ENCODE measurements at regions not wholly inside any gene's neighbourhood (a gene's known extent, or its start where the extent isn't known, plus 50 kb on each side); places are given as distances from the start of the nearest gene placed in this dataset.

GRCh38 chr6:68008445-68008844 lies 626.6 kb upstream of the ADGRB3 start:
- Histone ChIP-seq H3K4me1 (ENCODE audit: insufficient read depth, low read length) (no peaks in the 10 kb centered on the region), H3K36me3 (ENCODE audit: low read depth, low read length) (no peaks in the 10 kb centered on the region), H3K4me3 (ENCODE audit: low read length) (no peak overlapping the region), H3K4me2 (ENCODE audit: low read length) (no peak overlapping the region), H3K27me3 (ENCODE audit: low read length) (no peaks in the 10 kb centered on the region), H3K9me3 (ENCODE audit: low read length) (no peaks in the 10 kb centered on the region), H3F3A (ENCODE audit: low read length, unreplicated experiment) (no peaks in the 10 kb centered on the region), H2AFZ (ENCODE audit: low read length) (no peak overlapping the region), H3K9me2 (replicated peaks; ENCODE audit: low read length) (no peaks in the 10 kb centered on the region), H3K79me2 (ENCODE audit: low read length) (no peaks in the 10 kb centered on the region), H4K20me1 (ENCODE audit: low read length) (no peaks in the 10 kb centered on the region), H3K27ac (ENCODE audit: low read length) (no peak overlapping the region), H3K9ac (ENCODE audit: low read length) (no peak overlapping the region)
- POLR2A ChIA-PET (ENCODE audit: unreplicated experiment), result no interaction called here
- BruUV-seq (replicated peaks), result no TSS peak
- ATAC-seq, result no peak
- intact Hi-C loops (cut with micrococcal nuclease), result no loop called here
- TF ChIP-seq, protein P1, sequence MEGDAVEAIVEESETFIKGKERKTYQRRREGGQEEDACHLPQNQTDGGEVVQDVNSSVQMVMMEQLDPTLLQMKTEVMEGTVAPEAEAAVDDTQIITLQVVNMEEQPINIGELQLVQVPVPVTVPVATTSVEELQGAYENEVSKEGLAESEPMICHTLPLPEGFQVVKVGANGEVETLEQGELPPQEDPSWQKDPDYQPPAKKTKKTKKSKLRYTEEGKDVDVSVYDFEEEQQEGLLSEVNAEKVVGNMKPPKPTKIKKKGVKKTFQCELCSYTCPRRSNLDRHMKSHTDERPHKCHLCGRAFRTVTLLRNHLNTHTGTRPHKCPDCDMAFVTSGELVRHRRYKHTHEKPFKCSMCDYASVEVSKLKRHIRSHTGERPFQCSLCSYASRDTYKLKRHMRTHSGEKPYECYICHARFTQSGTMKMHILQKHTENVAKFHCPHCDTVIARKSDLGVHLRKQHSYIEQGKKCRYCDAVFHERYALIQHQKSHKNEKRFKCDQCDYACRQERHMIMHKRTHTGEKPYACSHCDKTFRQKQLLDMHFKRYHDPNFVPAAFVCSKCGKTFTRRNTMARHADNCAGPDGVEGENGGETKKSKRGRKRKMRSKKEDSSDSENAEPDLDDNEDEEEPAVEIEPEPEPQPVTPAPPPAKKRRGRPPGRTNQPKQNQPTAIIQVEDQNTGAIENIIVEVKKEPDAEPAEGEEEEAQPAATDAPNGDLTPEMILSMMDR (conservative IDR thresholded peaks at IDR 0.05; ENCODE audit: low read depth, low read length), result no peak
- TF ChIP-seq EZH2 (IDR thresholded peaks at IDR 0.05; ENCODE audit: low read length, unreplicated experiment), result no peak
- no peak for TF ChIP-seq EZH2phosphoT487 (IDR thresholded peaks at IDR 0.05; ENCODE audit: borderline replicate concordance, low read length)
- CTCF ChIA-PET, result no interaction called here
- DNase-seq, result peak; percentile 15

DNA sequence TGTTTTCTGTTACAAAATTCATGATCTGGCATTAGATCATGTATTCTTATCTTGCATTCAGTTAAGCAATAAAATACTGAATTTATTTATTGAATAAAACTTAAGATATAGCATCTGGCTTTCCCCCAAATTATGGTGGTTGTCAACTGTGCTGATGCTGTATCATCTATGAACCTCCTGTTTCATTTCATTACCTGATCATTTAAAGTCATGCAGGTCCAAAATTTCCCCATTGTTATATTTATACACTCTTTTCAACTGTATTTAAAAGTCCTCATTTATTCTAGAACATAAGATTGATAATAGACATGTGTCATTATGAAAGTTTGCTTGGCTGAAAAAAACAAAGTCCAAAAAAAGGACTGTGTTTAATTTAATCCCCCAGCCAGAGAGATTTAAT lies 627.4 kb upstream of the ADGRB3 start:
- H3F3A ChIP-seq (ENCODE audit: low read length, unreplicated experiment), result no peaks in the 10 kb centered on the region
- H3K79me2 ChIP-seq (ENCODE audit: low read length), result no peaks in the 10 kb centered on the region
- H3K27ac ChIP-seq (ENCODE audit: low read length), result no peak overlapping the region
- H3K4me3 ChIP-seq (ENCODE audit: low read length), result no peak overlapping the region
- DNase-seq (no peak), ATAC-seq (no peak)
- no peak overlapping the region for H3K4me2 ChIP-seq (ENCODE audit: low read length)
- no peak overlapping the region for H3K9ac ChIP-seq (ENCODE audit: low read length)
- no peak for TF ChIP-seq EZH2phosphoT487 (IDR thresholded peaks at IDR 0.05; ENCODE audit: borderline replicate concordance, low read length)
- TF ChIP-seq, protein P1 (conservative IDR thresholded peaks at IDR 0.05; ENCODE audit: low read depth, low read length), result no peak
- TF ChIP-seq EZH2 (IDR thresholded peaks at IDR 0.05; ENCODE audit: low read length, unreplicated experiment), result no peak
- H3K9me2 ChIP-seq (replicated peaks; ENCODE audit: low read length), result no peaks in the 10 kb centered on the region
- H3K9me3 ChIP-seq (ENCODE audit: low read length), result no peaks in the 10 kb centered on the region
- H3K36me3 ChIP-seq (ENCODE audit: low read depth, low read length), result no peaks in the 10 kb centered on the region
- H4K20me1 ChIP-seq (ENCODE audit: low read length), result no peaks in the 10 kb centered on the region
- H3K4me1 ChIP-seq (ENCODE audit: insufficient read depth, low read length), result no peaks in the 10 kb centered on the region
- BruUV-seq (replicated peaks), result no TSS peak
- ChIA-PET CTCF (no interaction called here), POLR2A (ENCODE audit: unreplicated experiment) (no interaction called here)
- H2AFZ ChIP-seq (ENCODE audit: low read length), result no peak overlapping the region
- intact Hi-C loops (cut with micrococcal nuclease), result no loop called here
- H3K27me3 ChIP-seq (ENCODE audit: low read length), result no peaks in the 10 kb centered on the region

DNA sequence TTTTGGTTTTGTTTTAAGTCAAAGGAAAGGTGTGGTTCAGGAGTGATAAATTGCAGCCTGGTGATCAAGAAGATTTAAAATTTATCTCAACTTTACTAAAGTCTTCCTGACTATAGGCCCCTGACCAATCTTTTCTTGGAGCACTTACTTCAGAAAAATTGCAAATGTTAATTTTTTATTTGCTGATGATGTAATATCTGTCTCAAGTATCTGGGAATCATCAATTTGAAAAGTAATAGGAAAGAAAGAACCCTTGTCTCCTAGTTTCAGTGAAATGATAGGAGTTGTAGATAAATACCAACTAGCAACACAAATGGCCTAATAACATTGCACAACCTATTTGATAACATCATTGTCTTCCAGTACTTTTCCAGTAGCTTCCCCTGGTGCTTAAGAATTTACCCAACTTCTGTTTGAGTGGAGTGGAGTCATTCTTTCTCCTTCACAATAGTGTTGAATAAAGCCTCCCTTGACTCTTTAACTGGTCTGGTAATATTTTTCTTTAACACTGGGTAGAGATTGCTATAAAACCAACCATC lies 648.3 kb upstream of the ADGRB3 start:
- H3K27me3 ChIP-seq (ENCODE audit: low read length), result no peaks in the 10 kb centered on the region
- intact Hi-C loops (cut with micrococcal nuclease), result no loop called here
- no TSS peak for BruUV-seq (replicated peaks)
- no peaks in the 10 kb centered on the region for H3F3A ChIP-seq (ENCODE audit: low read length, unreplicated experiment)
- H3K9me2 ChIP-seq (replicated peaks; ENCODE audit: low read length), result no peaks in the 10 kb centered on the region
- H3K27ac ChIP-seq (ENCODE audit: low read length), result no peak overlapping the region
- no peak overlapping the region for H3K9ac ChIP-seq (ENCODE audit: low read length)
- H3K9me3 ChIP-seq (ENCODE audit: low read length), result no peaks in the 10 kb centered on the region
- ChIA-PET CTCF (no interaction called here), POLR2A (ENCODE audit: unreplicated experiment) (no interaction called here)
- H3K36me3 ChIP-seq (ENCODE audit: low read depth, low read length), result no peaks in the 10 kb centered on the region
- H4K20me1 ChIP-seq (ENCODE audit: low read length), result no peaks in the 10 kb centered on the region
- no peak for DNase-seq
- H3K4me2 ChIP-seq (ENCODE audit: low read length), result no peak overlapping the region
- no peak overlapping the region for H3K4me3 ChIP-seq (ENCODE audit: low read length)
- no peaks in the 10 kb centered on the region for H3K4me1 ChIP-seq (ENCODE audit: insufficient read depth, low read length)
- ATAC-seq, result no peak
- no peaks in the 10 kb centered on the region for H3K79me2 ChIP-seq (ENCODE audit: low read length)
- TF ChIP-seq EZH2 (IDR thresholded peaks at IDR 0.05; ENCODE audit: low read length, unreplicated experiment) (no peak), EZH2phosphoT487 (IDR thresholded peaks at IDR 0.05; ENCODE audit: borderline replicate concordance, low read length) (no peak)
- TF ChIP-seq, protein P1 (conservative IDR thresholded peaks at IDR 0.05; ENCODE audit: low read depth, low read length), result no peak
- H2AFZ ChIP-seq (ENCODE audit: low read length), result no peak overlapping the region
